Mammary epithelial cell (primary cell): ENCODE measurements at regions not wholly inside any gene's neighbourhood (a gene's known extent, or its start where the extent isn't known, plus 50 kb on each side); places are given as distances from the start of the nearest gene placed in this dataset.

ENCODE experiments used
- CTCF ChIP-seq, 2 donors: IDR thresholded peaks in 1 of 2; conservative IDR thresholded peaks in 1 of 2; 2 replicates each; pipeline ENCODE4 v1.5.1; 2011 to 2012; ENCODE audit warnings: inconsistent platforms in 2 of 2, low read length in 2 of 2, mild to moderate bottlenecking in 2 of 2, control low read depth in 1 of 2, low read depth in 1 of 2; ENCODE audit not compliant: insufficient read depth in 1 of 2; ENCODE audit errors: extremely low read depth in 1 of 2
- EZH2 ChIP-seq: IDR thresholded peaks from 2 replicates; pipeline ENCODE4 v1.6.1; 2012; ENCODE audit warnings: low read length, inconsistent platforms, borderline replicate concordance

GRCh38 chr6:71187141-71187540 is 101.5 kb upstream of the OGFRL1 start:
- no peak for TF ChIP-seq CTCF (conservative IDR thresholded peaks at IDR 0.05 in 1 of 2, IDR thresholded peaks at IDR 0.05 in 1 of 2; ENCODE audit: extremely low read depth in 1 of 2, insufficient read depth in 1 of 2, low read depth in 1 of 2, low read length in 2 of 2)
- TF ChIP-seq EZH2, result no peak
